Fibroblast of the aortic adventitia (primary cell): ENCODE measurements at regions not wholly inside any gene's neighbourhood (a gene's known extent, or its start where the extent isn't known, plus 50 kb on each side); places are given as distances from the start of the nearest gene placed in this dataset.

Experiments used
- DNase-seq: peaks from one replicate; pipeline ENCODE4 v3.0.0-alpha.2; 2010; ENCODE audit warnings: low read depth
- H3K4me3 ChIP-seq: 2 replicates; pipeline ENCODE4 v1.5.1; 2011; ENCODE audit warnings: low read depth, mild to moderate bottlenecking, control low read depth, low read length, moderate library complexity
- TF ChIP-seq, protein P1 (sequence below): IDR thresholded peaks from 2 replicates; pipeline ENCODE4 v1.5.1; 2011; ENCODE audit warnings: mild to moderate bottlenecking, low read length, control low read depth, inconsistent platforms; ENCODE audit not compliant: insufficient read depth

DNA sequence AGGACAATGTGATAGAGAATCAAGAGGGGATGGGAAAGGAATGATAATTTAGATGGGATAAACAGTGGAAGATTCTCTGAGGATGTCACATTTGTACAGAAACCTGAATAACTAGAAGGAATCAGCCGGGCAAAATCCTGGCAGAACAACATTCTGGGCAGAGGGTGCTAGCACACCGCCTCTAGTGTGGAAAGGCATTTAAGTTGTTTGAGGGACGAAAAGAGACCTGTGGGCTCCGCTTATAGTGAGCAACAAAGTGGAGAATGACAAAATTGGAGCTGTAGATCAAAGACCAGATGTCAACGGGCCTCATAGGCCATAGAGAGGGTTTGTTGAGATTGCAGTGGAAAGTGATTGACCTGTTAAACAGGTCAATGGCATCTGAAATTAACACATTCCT is 596.0 kb upstream of the SLIT2 start:
- DNase-seq = no peak
- H3K4me3 ChIP-seq = no peak overlapping the region
- TF ChIP-seq, protein P1, sequence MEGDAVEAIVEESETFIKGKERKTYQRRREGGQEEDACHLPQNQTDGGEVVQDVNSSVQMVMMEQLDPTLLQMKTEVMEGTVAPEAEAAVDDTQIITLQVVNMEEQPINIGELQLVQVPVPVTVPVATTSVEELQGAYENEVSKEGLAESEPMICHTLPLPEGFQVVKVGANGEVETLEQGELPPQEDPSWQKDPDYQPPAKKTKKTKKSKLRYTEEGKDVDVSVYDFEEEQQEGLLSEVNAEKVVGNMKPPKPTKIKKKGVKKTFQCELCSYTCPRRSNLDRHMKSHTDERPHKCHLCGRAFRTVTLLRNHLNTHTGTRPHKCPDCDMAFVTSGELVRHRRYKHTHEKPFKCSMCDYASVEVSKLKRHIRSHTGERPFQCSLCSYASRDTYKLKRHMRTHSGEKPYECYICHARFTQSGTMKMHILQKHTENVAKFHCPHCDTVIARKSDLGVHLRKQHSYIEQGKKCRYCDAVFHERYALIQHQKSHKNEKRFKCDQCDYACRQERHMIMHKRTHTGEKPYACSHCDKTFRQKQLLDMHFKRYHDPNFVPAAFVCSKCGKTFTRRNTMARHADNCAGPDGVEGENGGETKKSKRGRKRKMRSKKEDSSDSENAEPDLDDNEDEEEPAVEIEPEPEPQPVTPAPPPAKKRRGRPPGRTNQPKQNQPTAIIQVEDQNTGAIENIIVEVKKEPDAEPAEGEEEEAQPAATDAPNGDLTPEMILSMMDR = no peak

DNA sequence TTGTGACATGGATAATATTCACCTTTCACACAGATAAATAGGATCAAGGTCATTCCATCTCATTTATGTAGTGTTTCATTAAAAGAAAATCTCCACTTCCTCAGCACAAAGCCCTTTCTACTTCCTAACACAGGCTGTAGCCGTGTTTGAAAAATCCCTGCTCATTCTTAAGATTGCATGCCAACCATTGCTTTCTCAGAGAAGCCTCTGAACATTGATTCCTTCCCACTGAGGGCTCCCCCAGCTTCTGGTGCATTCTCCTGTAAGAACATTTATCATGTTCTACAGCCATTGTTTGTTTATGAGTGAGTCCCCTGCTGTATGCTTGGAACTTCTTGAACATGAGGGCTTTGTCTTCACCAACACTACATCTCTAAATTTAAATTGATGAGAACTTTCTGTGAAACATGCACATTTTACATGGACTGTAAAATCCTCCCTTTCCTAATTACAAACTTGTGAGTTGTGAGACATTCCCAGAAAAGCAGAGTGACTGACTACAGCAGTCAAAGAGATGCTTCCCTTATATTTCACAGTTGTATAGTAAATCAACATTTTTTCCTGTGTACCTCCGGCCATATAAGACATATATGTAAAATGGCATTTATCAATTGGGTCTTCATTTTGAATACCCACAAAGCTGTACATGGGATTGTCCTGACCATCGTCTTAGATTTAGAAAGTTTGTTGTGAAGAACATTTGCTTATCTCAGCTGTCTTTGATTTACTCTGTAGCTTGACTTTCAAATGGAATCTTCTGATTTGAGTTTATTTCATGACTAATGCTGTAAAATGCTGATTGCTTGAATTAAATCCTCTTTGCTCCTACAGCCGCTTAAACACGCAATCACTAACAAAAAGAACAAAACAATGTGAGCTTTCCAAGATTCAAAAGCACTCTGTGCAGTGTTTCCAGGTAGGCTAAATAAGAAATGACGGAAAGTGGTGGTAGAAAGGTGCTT is 600.5 kb upstream of the SLIT2 start:
- TF ChIP-seq, protein P1 = no peak
- H3K4me3 ChIP-seq = no peak overlapping the region
- DNase-seq = no peak

DNA sequence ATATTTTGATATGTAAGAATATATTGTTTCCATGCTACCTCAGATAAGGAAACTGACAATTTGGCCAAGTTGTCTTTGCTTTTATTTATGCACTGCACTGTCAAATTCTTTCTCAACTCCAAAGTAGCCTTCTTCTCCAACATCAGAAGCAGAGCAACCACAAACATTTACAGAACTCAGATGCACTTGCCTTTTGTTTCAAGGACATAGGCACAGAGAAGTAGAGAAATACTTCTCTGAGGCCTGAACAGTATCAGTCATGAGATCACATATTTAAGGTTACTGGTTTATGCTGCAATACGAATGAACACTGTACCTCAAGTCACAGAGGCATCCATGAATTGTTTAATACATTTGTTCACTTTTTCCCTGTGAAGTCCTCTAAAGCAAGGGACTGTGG is 606.1 kb upstream of the SLIT2 start:
- DNase-seq = no peak
- H3K4me3 ChIP-seq = no peak overlapping the region
- TF ChIP-seq, protein P1 = no peak

DNA sequence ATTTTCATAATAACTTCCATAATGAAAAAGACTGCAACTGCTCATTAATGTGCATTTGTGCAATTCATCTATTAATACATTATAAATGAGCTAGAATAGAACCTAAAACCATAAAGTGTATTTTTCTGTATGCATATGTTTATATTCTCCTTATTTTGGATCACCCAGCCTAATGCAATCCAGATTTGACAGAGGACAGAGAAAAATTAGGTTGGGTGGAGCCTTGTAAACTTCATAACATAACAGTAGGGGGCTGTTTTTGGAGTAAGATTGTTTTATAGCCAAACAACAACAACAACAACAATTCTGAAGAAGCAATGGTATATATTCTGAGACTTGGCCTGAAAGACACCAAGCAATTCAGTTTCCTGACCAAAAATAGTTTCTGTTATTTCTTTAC is 615.3 kb upstream of the SLIT2 start:
- no peak for DNase-seq
- no peak overlapping the region for H3K4me3 ChIP-seq
- TF ChIP-seq, protein P1 = no peak

DNA sequence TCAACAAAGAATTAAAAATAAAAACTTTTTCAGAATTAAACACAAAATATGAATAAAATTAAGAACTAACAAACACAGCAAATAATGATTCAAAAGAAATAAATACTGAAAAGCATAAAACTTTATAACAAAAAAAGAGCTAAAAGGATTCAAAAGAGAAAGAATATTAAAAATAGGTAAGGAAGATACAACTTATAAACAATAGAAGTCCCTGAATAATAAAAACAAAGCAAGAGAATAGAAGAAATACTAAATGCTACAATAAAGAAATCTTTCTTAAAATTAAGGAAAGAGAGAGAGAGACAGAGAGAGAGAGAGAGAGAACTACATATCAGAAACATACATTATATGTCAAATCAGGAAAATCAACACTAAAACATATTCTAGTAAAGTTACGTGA is 619.9 kb upstream of the SLIT2 start:
- no peak overlapping the region for H3K4me3 ChIP-seq
- TF ChIP-seq, protein P1 = no peak
- no peak for DNase-seq

DNA sequence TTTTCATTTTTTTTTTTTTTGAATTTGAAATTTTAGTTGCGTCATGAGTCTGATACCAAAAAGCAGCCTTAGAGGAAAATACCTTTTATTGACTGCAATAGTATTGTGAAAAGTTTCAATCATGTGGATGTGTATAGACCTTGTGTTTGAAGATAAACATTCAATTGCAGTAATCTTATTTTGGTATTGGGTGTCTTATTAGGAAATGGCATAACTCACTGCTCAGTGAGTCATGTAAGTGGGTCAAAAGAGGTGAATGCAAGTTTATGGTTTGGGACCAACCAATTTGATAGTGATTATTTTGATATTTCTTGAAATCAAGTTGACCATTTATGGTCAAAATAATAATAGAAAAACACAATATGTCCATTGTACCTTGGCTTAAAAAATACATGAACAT is 627.8 kb upstream of the SLIT2 start:
- no peak overlapping the region for H3K4me3 ChIP-seq
- TF ChIP-seq, protein P1 = no peak
- DNase-seq = no peak
